ENCODE measurements at regions not wholly inside any gene's neighbourhood (a gene's known extent, or its start where the extent isn't known, plus 50 kb on each side); places are given as distances from the start of the nearest gene placed in this dataset.

GRCh38 chr16:17728196-17728595, 257.4 kb upstream of the XYLT1 start:
- no peak for TF ChIP-seq EZH2 (optimal IDR thresholded peaks at IDR 0.05; ENCODE audit: low read depth, low read length)
- no peak for TF ChIP-seq CTCF (IDR thresholded peaks at IDR 0.05; ENCODE audit: low read length)

All from MM.1S (cell line).